Activated CD8-positive, alpha-beta memory T cell treated with anti-CD3 and anti-CD28 coated beads for 1 hour (primary cell): ENCODE measurements at regions not wholly inside any gene's neighbourhood (a gene's known extent, or its start where the extent isn't known, plus 50 kb on each side); places are given as distances from the start of the nearest gene placed in this dataset.
"Not testable (repeated sequence)": the region's sequence is repeated elsewhere in the genome, so short reads cannot be mapped to it uniquely, and the experiment has no call there.

Experiments used
- DNase-seq, 2 donors: peaks; one replicate each; pipeline ENCODE4 v3.0.0-alpha.2; 2020; ENCODE audit warnings: low read depth in 1 of 2; ENCODE audit errors: extremely low read depth in 1 of 2

- not testable (repeated sequence) for DNase-seq
Measured at GRCh38 chr7:75201606-75202079, 109.3 kb downstream of the GTF2IRD2B start.

GRCh38 chr7:75205367-75206085 is 113.1 kb downstream of the GTF2IRD2B start:
- not testable (repeated sequence) for DNase-seq

- DNase-seq = not testable (repeated sequence)
Measured at GRCh38 chr7:75215460-75215859, 123.1 kb downstream of the GTF2IRD2B start.

- DNase-seq = not testable (repeated sequence)
Measured at GRCh38 chr7:75216963-75217362, 124.6 kb downstream of the GTF2IRD2B start.

GRCh38 chr7:75226102-75226501 is 133.7 kb downstream of the GTF2IRD2B start:
- DNase-seq = not testable (repeated sequence)

- not testable (repeated sequence) for DNase-seq
Measured at GRCh38 chr7:75229558-75229957, 137.2 kb downstream of the GTF2IRD2B start.

GRCh38 chr7:75230558-75230957 is 138.2 kb downstream of the GTF2IRD2B start:
- not testable (repeated sequence) for DNase-seq

- not testable (repeated sequence) for DNase-seq
Measured at GRCh38 chr7:75235092-75235826, 142.9 kb downstream of the GTF2IRD2B start.

- not testable (repeated sequence) for DNase-seq
Measured at GRCh38 chr7:75235827-75236167, 143.4 kb downstream of the GTF2IRD2B start.

GRCh38 chr7:75237255-75238187 is 145.1 kb downstream of the GTF2IRD2B start:
- DNase-seq = peak in 1 of 2 donors; percentile 18

GRCh38 chr7:75238309-75238708 is 145.9 kb downstream of the GTF2IRD2B start:
- DNase-seq = not testable (repeated sequence)

- DNase-seq = not testable (repeated sequence)
Measured at GRCh38 chr7:75243638-75244037, 151.2 kb downstream of the GTF2IRD2B start.

GRCh38 chr7:75248216-75248615 is 147.2 kb upstream of the TRIM73 start:
- not testable (repeated sequence) for DNase-seq

GRCh38 chr7:75254238-75254637 is 141.2 kb upstream of the TRIM73 start:
- DNase-seq = not testable (repeated sequence)

- DNase-seq = not testable (repeated sequence)
Measured at GRCh38 chr7:75257442-75257841, 138.0 kb upstream of the TRIM73 start.

- DNase-seq = not testable (repeated sequence)
Measured at GRCh38 chr7:75259454-75260003, 135.9 kb upstream of the TRIM73 start.

GRCh38 chr7:75261660-75262059 is 133.8 kb upstream of the TRIM73 start:
- DNase-seq = not testable (repeated sequence)

- DNase-seq = not testable (repeated sequence)
Measured at GRCh38 chr7:75268158-75268557, 127.3 kb upstream of the TRIM73 start.

- DNase-seq = not testable (repeated sequence)
Measured at GRCh38 chr7:75269159-75269558, 126.3 kb upstream of the TRIM73 start.

- DNase-seq = not testable (repeated sequence)
Measured at GRCh38 chr7:75274114-75274513, 121.3 kb upstream of the TRIM73 start.
